NCI-H1694 treated with DMSO at 0.1 percent for 48 hours (cell line): ENCODE measurements at regions not wholly inside any gene's neighbourhood (a gene's known extent, or its start where the extent isn't known, plus 50 kb on each side); places are given as distances from the start of the nearest gene placed in this dataset.
"Not testable (repeated sequence)": the region's sequence is repeated elsewhere in the genome, so short reads cannot be mapped to it uniquely, and the experiment has no call there.

Experiments
- DNase-seq: peaks from one replicate; lab custom pipeline; 2025; lab: John Stamatoyannopoulos, UW

DNA sequence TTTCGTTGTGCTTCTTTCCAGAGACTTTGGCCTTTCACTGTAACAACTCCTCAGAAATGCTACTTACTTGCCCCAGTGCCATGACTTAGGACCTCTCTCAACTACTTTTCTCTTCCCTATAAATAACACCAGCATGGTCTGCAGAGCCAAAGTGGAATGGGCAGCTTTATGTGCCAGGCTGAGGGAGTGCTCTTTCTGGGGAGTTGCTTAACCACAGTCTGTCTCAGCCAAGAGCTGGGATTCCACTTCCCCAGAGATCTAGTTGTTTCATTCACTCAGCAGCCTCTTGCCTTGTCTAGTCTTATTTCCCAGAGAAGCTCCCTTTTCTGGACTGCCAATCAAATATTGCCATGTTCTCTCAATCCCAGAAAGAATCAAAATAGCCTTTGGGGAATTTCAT, 912.2 kb downstream of the GRID1 start:
- no peak for DNase-seq

DNA sequence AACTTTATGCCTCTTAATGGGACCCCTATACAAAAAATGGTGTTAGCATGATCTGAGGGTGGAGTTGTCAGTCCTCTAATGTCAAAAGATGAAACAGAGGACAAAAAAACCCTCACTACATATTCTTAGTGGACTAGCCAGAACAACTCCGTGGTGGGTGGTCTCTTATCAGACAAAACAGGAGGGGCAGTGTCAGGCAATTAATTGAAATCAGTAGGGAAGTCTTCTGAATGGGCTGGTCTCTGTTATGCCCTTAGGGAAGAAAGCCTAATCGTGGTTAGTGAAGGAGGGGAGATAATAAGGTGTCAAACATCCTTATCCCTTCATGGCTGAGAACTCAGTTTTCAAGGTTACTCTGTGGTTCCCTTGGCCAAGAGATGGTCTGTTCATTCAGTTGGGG, 909.4 kb downstream of the GRID1 start:
- no peak for DNase-seq

DNA sequence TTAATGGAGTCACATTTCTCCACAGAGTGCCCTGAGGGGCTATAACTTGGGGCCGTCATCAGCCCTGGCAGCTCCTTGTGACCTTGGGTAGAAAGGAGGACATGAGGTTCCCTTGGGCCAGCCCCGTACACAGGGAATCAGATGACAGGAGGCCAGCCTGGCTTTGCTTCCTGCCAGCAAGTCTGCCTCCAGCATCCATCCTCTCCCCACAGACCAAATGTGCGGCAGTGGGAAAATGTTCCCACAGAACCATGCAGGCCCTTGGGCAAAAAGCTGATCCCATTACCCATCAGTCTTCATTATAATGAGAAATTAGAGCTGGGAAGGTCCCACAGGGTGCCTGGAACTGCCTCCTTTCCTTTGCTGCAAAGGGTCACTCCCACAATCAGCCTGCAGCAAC, 908.3 kb downstream of the GRID1 start:
- no peak for DNase-seq

DNA sequence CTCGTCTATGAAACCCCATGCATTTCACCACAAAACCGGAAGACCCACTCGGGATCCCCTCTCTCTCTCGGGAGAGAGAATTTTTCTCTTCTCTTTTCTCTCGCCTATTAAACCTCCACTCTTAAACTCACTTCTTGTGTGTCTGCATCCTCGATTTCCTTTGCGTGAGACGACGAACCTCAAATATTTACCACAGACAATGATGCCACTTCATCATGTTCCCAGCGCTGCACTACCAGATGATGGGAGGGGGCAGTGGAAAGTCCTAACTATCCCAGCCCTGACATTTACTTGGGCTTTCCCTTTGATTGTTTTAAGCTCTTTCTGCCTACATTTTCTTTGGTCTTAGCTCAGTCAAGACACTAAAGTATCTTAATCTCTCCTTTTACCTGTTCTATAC, 906.7 kb downstream of the GRID1 start:
- DNase-seq = no peak

DNA sequence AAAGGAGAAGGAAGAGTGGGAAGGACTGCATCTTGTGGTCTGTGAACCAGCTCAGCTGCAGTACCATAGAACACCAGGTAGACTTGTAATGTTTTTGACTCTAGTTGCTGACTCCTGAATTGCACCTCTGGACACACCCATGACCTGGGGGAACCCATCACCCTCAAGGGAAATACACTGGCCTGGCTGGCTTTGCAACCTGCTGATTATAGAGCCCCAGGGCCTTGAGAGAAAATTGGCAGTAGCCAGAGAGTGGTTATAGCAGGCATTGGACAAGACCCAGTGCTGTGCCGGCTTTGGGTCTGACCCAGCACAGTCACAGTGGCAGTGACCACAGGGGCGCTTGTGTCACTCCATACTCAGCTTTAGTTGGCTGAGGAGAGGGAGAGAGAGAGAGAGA, 902.3 kb downstream of the GRID1 start:
- no peak for DNase-seq

DNA sequence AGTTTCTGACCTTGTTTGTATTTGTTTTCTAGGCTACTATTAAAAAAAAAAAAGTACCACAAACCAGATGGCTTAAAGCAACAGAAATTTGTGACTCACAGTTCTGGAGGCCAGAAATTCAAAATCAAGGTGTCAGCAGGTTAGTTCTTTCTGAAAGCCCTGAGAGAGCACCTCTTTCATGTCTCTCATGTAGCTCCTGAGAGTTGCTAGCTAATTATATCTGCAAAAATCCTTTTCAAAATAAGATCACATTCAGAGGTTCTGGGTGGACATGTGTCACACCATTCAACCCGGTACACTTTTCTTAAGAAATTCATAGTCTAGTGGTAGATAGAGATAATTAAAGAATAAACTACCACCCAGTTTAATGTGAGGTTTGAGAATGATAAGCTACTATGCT, 888.6 kb downstream of the GRID1 start:
- no peak for DNase-seq

DNA sequence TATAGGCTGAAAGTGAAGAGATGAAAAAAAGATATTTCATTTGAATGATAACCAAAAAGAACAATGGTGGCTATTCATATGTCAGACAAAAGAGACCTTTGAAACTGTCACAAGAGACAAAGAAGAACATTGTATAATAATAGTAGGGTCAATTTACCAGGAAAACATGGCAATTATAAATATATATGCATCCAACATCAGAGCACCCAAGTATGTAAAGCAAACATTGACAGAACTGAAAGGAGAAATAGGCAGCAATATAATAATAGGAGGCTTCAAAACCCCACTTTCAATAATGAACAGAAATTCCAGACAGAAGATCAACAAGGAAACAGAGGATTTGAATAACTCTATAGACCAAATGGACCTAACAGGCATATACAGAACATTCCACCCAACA, 876.2 kb downstream of the GRID1 start:
- DNase-seq = no peak

DNA sequence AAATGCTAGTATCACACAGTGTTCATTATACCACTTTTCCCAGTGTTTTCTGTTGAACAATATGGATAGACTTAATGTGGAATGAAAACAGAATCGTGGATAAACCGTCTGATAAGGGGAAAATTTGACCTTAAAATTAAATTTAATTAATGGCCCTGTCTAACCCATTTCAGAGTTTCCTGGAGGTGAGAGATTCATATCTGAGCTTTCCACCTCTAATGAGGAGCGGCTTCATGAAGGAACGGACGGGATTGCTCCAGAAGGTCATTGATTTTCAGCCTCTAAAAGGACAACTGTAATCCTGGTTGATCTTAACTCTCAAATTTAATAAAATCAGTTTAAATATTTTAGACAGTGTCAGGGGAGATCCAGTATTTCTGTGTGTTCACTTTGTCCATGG, 874.9 kb downstream of the GRID1 start:
- no peak for DNase-seq

DNA sequence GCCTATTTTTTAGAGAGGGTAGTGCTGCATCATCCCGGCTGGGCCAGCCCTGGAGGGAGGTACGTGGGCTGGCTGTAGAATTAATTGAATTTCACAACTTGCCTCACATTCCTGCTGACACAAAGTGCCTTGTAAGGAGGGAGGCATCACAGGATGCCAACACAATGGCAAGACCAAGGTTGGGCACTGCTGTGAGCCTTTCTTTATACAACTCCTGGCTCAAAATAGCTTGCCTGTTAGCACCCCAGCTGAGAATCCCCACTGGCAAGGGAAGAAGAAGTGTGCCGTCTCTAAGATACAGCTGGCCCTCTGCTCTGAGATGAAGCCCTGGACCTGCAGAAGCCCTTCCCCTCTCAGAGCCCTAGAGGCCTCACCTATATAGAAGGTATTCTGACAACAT, 873.9 kb downstream of the GRID1 start:
- no peak for DNase-seq

DNA sequence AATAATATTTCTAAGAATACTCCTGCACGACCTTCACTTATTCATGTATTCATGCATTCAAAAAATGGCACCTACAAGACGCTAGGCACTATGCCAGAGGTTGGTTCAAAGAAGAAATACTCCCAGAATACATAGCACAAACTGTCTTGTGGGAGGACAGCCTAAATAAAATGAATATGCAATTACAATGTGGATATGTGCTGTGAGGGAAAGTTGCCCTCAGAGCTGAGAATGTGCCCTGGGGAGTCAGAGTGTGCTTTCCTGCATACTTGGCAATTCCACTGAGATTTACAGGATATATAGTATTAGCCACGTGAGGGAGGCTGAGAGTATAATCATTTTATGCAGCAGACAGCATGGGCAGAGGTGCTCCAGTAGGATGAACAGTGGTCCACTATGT, 872.9 kb downstream of the GRID1 start:
- no peak for DNase-seq

DNA sequence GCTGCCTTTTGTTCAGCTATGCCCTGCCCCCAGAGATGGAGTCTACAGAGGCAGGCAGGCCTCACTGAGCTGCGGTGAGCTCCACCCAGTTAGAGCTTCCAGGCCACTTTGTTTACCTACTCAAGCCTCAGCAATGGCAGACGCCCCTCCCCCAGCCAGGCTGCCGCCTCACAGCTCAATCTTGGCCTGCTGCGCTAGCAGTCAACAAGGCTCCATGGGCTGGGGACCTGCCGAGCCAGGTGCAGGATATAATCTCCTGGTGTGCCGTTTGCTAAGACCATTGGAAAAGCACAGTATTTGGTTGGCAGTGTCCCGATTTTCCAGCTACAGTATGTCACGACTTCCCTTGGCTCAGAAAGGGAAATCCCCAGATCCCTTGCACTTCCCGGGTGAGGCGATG, 862.0 kb downstream of the GRID1 start:
- not testable (repeated sequence) for DNase-seq

DNA sequence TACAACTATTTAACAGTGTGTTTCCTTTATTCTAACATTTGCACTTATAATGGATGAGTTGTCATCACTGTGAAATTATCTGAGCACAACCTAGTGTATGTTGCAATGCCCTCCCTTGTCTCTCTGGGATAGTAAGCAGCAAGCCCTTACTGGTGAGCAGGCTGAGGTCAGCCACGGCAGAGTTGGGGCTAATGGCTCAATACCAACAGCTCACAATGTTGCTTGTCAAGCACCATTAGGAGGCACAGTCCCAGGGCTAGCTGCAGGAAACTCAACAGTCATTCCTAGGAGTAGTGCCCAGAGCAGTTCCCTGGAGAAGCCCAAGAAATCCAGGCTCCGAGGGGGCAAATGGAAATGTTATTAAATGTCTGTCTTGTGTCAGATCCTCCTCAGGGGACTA, 858.4 kb downstream of the GRID1 start:
- no peak for DNase-seq

DNA sequence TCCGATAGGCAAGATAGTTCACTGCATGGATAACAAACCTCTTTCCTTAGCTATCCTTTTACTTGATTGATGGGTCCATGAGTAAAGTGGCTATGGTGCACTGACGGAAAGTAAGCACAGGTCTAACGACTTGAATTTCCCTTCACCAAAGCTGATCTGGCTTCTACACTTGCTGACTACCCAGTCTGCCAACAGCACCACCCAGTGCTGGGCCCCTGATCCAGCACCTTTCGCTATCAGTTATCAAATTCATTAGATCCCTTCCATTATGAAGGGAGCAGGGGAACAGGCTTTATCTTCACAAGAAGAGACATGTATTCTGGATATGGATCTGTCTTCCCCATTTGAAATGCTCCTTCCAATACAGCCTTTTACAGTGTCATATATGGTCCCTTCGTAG, 855.9 kb downstream of the GRID1 start:
- DNase-seq = peak; percentile 7

DNA sequence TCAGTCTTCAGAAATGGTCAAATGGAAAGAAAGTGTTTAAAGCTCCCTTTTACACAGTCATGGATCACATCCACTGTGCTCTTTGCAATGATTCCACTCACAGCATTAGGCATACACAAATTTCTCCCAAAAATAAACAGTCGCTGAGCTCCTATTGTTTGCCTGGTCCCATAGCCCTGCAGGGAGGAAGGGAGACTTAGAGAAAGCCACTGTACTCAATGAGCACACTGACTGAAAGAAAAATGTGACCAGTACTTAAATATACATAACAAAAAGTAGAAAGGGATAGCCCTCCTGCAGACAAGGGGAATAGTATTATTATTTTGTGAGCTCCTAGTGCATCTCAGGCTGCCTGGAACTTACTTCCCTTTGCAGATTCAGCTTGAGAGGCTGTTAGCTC, 853.2 kb downstream of the GRID1 start:
- DNase-seq = no peak

DNA sequence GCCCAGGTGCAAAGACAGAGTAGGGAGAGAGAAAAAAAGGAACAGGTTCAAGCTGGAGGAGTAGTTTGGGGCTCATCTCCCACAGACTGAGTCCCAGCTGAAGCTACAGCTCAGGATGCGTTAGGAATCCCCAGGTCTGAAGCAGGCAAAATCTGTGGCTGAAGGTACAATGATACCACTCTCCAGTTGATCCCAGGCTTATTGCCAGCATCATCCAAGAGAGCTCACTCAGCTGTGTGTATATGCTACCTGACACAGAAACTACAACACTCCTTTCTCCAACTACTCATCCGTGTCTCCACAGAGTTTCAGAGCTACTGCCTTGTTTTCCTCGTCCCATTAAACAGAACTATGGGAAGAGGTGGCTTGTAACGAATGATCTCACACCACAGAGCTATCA, 851.3 kb downstream of the GRID1 start:
- DNase-seq = no peak

DNA sequence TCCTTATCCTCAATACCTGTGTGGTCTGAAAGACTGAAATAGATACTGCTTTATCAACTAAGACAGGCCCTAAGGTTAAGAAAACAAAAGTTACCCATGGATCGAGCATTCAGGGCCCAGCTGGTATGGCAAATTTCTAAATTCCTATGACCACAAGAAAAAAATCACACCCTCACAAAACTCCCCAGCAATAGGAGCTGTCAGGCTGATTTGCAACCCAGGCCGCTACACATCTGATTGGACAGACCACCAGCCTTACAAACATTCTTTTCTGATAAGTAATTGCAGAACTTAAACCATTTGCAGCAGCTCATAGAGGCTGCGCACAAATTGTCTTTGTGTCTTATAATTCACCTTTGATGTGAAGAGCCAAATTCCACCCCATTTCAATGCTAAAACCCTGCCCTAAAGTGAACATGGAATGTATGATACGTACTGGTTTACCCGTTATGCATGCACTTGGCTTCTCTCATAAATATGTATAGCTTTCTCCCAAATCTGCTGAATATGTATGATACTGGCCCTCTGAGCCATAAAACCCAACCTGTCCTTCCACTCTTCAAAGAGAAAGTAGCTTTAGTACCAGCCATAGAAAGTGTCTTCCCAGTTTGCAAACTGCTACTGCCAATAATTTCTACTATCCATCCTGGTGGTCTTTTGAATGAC, 842.5 kb downstream of the GRID1 start:
- no peak for DNase-seq

DNA sequence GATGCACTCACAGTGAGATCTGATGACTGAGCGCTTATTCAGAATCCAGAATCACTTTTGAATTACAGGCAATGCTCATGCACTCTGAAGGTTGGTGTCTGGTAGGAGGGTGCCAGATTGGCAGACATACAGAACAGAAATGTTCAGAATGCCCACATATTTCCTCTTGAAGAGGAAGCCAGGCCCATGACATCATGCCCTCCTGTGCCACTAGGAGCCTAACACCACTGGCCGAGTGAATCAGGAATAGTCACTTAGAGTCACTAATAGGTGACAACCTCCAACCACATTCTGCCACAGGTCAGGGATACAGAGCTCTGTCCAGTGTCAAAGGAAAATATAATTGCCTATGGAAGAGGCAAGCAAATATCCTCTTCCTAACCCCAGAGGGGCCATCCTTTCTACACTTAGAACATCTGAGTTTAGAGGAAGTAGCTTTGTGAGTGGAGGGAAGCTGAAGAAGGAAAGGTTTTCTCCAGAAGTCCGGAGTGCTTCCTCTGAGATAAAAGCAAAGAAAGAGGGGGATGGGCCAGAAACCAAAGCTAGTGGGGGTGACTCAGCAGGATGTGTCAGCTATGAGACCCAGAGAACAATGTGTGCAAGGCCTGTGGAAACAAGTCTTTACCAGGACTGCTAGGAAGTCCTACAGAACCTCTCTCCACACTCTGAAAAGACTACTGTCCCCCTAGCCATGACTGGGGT, 838.8 kb downstream of the GRID1 start:
- no peak for DNase-seq

DNA sequence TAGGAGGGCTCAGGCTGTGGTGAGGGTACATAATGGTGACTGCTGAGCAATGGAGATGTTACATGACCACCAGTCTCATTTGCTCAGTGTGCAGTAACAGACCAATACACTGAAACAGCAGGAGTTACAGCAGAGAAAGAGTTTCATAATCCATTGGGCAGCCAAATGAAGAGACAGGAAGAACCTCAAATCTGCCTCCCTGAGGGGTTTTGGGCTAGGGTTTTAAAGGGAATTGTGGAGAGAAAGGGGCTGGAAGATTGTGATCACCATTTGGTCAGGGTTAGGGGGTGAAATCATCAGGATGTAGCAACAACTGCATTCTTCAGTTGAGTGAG, 838.3 kb downstream of the GRID1 start:
- DNase-seq = no peak

DNA sequence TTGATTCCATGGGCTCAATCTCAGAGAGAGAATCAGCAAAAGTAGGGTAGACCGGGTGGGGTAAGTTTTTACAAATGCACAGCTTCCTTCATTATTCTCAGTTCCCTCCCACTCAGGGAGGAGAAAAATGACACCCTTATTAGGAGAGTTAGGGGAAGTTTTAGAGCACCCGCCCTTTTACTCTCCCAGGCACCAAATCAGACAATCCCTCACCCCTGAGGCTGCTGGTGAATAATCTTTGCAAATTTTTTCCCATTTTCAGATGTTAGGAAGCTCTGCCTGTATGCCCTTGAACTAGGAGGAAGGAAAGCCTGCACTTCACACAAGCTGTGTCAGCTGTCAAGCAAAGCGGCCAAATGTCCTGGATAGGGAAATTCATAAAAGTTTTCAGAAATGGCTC, 834.9 kb downstream of the GRID1 start:
- no peak for DNase-seq

DNA sequence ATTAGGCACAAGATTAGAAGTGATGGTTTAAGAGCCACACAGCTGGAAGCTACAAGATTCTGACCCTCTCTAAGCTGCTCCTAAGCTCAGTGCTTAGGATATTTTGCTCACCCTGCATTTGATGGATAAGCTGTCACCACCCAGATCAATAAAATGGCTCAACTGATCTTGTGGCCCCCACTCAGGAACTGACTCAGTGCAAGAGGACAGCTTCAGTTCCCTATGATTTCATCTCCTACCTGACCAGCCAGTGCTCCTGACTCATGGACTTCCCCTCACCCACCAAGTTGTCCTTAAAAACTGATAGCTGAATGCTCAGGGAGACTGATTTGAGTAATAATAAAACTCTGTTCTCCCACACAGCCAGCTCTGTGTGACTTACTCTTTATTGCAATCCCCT, 833.8 kb downstream of the GRID1 start:
- DNase-seq = no peak

DNA sequence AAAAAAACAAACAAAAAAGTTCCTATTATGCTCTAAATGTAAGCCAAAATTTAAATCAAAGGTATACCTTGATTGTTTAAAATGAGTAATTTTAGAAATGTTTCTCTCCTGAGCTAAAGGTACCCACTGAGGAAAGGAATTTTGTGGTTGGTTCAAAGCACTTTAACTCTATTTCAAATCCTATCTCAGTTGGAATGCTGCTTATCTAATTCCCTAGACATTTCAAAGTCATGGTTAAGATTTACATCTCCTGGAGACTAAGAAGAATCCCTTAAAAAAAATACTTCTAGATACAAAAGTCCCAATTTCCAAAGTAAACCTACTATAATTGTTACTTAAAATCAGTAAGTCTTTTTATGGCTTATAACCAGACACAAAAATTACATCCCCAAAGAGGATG, 830.7 kb downstream of the GRID1 start:
- no peak for DNase-seq

DNA sequence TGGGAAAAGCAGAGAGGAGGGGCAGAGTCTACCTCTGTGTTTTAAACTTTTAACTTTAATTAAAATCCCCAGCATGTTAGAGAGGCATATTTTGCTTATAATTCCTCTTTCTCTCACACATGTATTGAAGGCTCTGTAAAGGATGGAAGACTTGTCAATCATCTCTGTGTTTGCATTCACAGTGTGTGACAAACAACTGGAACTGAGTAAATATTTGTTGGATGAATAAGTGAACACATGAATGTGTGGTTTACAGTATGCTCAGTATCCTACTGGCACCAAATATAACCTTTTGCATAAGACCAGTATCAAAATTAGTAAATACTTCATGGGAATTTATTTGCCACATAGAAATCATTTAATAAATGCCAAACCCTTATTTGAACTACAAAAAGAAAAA, 829.0 kb downstream of the GRID1 start:
- DNase-seq = no peak

DNA sequence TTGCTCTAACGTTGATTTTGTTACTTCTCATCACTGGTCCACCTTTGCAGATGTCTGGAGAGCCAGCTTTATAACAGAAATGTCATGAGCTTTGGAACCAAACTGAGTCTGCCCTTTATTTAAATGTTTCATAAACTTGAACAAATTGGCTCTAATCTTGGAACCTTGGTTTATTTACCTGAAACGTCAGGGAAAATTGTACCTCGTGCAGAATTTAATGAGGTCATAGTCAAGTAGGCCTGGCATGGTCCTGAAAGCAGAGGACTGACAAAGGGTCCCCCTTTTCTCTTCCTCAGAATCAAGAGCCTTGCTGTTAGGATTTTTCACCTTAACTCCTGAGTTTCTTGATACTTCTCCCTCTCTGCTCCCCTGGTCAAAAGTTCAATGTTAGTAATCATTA, 828.0 kb downstream of the GRID1 start:
- DNase-seq = no peak

DNA sequence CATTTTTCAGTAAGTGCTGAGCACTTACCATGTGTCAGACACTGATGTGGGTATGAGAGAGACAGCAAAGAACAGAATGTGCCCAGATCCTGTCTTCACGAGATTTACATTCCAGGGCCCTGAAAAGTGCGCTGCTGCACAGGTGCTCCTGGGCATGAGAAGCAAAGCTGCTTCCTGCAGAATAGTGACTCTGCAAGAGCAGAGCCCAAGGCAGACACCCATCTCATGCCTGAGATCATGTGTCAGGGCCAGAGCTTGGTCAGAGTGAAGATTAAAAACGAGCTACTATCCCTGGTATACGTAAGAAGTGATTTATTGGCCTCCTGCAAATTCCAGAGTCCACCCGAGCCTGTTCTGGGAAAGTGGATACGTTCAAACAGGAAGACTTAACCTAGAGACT, 824.4 kb downstream of the GRID1 start:
- no peak for DNase-seq
